Mammary epithelial cell (primary cell): ENCODE measurements at regions not wholly inside any gene's neighbourhood (a gene's known extent, or its start where the extent isn't known, plus 50 kb on each side); places are given as distances from the start of the nearest gene placed in this dataset.

Experiments used
- EZH2 ChIP-seq: IDR thresholded peaks from 2 replicates; pipeline ENCODE4 v1.6.1; 2012; ENCODE audit warnings: low read length, inconsistent platforms, borderline replicate concordance
- TF ChIP-seq, protein P1 (sequence below), 2 donors: IDR thresholded peaks in 1 of 2; conservative IDR thresholded peaks in 1 of 2; 2 replicates each; pipeline ENCODE4 v1.5.1; 2011 to 2012; ENCODE audit warnings: inconsistent platforms in 2 of 2, low read length in 2 of 2, mild to moderate bottlenecking in 2 of 2, control low read depth in 1 of 2, low read depth in 1 of 2; ENCODE audit not compliant: insufficient read depth in 1 of 2; ENCODE audit errors: extremely low read depth in 1 of 2

DNA sequence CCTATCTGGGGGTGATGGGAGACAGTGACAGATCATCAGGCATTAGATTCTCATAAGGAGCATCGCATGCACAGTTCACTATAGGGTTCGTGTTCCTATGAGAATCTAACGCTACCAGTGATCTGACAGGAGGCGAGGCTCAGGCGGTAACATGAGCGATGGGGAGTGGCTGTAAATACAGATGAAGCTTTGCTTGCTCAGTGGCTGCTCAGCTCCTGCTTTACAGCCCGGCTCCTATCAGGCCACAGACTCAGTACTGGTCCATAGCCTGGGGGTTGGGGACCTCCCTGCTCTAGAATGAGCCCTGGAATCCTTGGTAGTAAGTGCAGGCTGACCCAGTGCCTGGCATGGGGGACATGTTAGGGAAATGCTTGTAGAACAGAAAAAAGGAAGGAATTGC is 426.0 kb downstream of the TYW1 start:
- TF ChIP-seq, protein P1, sequence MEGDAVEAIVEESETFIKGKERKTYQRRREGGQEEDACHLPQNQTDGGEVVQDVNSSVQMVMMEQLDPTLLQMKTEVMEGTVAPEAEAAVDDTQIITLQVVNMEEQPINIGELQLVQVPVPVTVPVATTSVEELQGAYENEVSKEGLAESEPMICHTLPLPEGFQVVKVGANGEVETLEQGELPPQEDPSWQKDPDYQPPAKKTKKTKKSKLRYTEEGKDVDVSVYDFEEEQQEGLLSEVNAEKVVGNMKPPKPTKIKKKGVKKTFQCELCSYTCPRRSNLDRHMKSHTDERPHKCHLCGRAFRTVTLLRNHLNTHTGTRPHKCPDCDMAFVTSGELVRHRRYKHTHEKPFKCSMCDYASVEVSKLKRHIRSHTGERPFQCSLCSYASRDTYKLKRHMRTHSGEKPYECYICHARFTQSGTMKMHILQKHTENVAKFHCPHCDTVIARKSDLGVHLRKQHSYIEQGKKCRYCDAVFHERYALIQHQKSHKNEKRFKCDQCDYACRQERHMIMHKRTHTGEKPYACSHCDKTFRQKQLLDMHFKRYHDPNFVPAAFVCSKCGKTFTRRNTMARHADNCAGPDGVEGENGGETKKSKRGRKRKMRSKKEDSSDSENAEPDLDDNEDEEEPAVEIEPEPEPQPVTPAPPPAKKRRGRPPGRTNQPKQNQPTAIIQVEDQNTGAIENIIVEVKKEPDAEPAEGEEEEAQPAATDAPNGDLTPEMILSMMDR (conservative IDR thresholded peaks at IDR 0.05 in 1 of 2, IDR thresholded peaks at IDR 0.05 in 1 of 2; ENCODE audit: extremely low read depth in 1 of 2, insufficient read depth in 1 of 2, low read depth in 1 of 2, low read length in 2 of 2) = no peak
- TF ChIP-seq EZH2 = no peak
